ENCODE measurements at regions not wholly inside any gene's neighbourhood (a gene's known extent, or its start where the extent isn't known, plus 50 kb on each side); places are given as distances from the start of the nearest gene placed in this dataset.
A peak's percentile ranks its signal among the peaks of the same experiment; 100 is the strongest.

DNA sequence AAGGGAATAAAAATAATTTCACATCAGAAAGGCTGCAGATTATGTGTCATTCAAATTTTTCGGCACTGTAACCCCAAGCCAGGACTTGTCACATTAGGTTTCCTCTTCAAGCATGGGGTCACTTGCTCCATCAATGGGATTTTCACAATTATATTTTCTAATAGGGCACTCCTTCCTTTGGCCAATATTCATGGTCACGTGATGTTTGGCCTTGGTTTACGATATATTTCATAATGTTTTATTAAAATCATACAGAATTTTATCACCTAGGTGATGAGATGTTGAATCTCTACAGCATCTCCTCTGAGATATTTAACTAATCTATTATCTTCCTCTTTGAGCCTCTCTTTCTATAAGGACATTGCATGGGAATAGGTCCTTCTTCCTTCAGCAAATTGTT, 523.5 kb upstream of the SEMA6A start:
- Histone ChIP-seq H3K4me1 (no peaks in the 10 kb centered on the region), H3K9me3 (no peaks in the 10 kb centered on the region), H3K27me3 (no peaks in the 10 kb centered on the region), H3K4me3 (no peak overlapping the region), H3K36me3 (no peaks in the 10 kb centered on the region), H3K27ac (no peak overlapping the region)
- TF ChIP-seq, protein P1, sequence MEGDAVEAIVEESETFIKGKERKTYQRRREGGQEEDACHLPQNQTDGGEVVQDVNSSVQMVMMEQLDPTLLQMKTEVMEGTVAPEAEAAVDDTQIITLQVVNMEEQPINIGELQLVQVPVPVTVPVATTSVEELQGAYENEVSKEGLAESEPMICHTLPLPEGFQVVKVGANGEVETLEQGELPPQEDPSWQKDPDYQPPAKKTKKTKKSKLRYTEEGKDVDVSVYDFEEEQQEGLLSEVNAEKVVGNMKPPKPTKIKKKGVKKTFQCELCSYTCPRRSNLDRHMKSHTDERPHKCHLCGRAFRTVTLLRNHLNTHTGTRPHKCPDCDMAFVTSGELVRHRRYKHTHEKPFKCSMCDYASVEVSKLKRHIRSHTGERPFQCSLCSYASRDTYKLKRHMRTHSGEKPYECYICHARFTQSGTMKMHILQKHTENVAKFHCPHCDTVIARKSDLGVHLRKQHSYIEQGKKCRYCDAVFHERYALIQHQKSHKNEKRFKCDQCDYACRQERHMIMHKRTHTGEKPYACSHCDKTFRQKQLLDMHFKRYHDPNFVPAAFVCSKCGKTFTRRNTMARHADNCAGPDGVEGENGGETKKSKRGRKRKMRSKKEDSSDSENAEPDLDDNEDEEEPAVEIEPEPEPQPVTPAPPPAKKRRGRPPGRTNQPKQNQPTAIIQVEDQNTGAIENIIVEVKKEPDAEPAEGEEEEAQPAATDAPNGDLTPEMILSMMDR (IDR thresholded peaks at IDR 0.05) = no peak
- TF ChIP-seq POLR2AphosphoS5 (IDR thresholded peaks at IDR 0.05) (no peak), POLR2A (IDR thresholded peaks at IDR 0.05) (no peak), EP300 (IDR thresholded peaks at IDR 0.05) (no peak)
- no peak for ATAC-seq
- 92 to 93% methylated on average over 2 to 3 of the region's 3 CpGs for WGBS, 2 donors (ENCODE audit: low coverage in 1 of 2)

DNA sequence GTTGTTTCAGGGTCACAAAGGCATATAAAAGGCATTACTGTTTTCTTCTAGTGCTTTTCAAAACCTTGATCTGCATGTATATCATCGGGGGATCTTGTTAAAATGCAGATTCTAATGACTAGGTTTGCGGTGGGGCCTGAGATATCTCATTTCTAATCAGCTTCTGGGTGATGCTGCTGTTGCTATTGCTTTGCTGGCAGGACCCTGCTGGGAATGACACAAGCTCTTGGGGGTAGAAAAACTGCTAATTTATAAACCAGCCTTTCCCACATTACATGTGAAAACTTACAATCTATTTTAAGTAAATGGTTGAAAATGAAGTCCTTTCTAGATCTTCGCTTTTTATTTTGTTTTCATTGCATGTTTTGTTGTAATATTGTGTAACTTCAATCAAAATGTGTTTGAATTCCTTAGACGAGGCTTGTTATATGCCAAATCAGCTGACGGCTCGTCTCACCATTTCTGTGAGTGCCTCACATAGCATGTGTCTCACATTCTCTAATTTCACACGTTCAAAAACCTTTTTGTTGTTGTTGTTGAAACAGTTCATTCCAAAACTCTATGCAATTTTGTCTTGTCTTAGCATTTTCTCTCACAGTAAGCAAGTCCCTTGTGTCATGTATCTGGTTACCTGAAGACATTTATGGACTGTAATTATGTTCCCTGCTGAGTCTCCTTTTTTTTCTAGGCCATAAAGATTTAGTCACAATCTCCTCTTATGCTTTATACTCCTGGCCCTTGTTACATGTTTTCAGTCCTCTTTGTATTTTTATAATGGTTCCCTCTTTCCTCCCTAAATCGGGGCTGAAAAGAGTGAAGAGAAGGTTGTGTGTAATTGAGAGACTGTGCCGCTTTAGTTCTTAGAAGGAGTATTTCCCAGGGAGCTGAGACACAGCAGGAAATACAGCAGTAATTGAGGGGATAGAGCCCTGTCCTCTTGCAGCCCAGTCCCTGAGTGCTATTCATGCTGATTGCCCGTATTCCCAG, 521.0 kb upstream of the SEMA6A start:
- no peaks in the 10 kb centered on the region for H3K27me3 ChIP-seq
- H3K4me1 ChIP-seq = no peaks in the 10 kb centered on the region
- no peaks in the 10 kb centered on the region for H3K9me3 ChIP-seq
- TF ChIP-seq POLR2A (IDR thresholded peaks at IDR 0.05) (no peak), POLR2AphosphoS5 (IDR thresholded peaks at IDR 0.05) (no peak), EP300 (IDR thresholded peaks at IDR 0.05) (no peak)
- TF ChIP-seq, protein P1 (IDR thresholded peaks at IDR 0.05) = no peak
- no peaks in the 10 kb centered on the region for H3K36me3 ChIP-seq
- H3K4me3 ChIP-seq = no peak overlapping the region
- H3K27ac ChIP-seq = no peak overlapping the region
- 58 to 84% methylated on average over 7 to 10 of the region's 10 CpGs for WGBS, 2 donors (ENCODE audit: low coverage in 1 of 2)
- no peak for ATAC-seq

DNA sequence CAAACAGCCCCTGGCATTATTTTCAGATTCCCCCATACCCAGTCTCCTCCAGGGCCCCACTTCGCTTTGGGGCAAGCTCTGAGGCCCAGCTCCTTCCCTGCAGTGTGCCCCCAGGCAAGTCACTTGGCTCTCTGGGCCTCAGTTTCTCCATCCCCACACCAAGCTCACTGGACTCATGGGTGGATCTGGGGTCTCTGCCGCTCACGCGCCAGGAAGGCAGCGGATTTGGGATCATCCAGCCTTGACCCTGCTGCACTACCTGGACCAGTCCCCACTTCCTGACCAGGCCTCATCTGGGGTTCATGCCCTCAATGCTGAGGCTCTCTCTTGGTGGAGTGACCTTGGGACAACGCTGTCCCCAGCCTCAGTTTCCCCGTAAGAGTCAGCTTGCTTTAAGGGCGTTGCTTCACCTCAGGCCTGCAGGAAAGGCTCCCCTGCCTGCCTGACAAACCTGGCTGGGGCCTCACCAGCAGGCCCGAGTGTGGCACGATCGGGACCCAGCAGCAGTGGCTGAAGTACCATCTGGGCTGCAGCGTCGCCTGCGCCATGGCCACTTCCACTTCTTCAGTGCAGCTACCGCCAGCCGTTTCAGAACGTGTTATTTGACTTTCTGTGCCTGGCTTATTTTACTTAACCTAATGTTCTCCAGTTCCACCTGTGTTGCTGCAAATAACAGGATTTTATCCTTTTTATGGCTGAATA, 519.6 kb upstream of the SEMA6A start:
- no peaks in the 10 kb centered on the region for H3K27me3 ChIP-seq
- peak; percentile 22 for ATAC-seq
- TF ChIP-seq POLR2AphosphoS5 (IDR thresholded peaks at IDR 0.05) (no peak), EP300 (IDR thresholded peaks at IDR 0.05) (no peak), POLR2A (IDR thresholded peaks at IDR 0.05) (no peak)
- TF ChIP-seq, protein P1 (IDR thresholded peaks at IDR 0.05) = no peak
- 97 to 99% methylated on average over 7 to 14 of the region's 17 CpGs for WGBS, 2 donors (ENCODE audit: low coverage in 1 of 2)
- H3K4me1 ChIP-seq = no peaks in the 10 kb centered on the region
- H3K27ac ChIP-seq = no peak overlapping the region
- no peak overlapping the region for H3K4me3 ChIP-seq
- no peaks in the 10 kb centered on the region for H3K9me3 ChIP-seq
- H3K36me3 ChIP-seq = no peaks in the 10 kb centered on the region

DNA sequence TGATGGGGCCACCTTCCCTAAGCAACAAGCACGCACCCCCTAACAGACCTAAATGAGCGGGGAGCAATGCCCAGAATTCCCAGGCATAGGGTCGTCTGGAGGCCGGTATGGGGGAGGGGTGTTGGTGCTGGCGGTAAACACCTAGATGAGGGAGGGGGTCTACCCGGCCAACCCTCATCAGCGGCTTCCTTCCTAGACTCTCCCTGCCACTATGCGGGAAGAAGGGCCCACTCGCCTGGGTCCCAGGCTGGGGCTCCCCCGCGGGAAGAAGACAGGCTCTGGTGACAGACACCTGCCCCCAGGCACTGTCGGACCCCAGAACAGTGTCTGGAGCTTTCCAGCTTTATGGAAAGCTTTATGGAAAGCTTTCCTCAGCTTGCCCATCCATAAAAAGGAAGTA, 519.0 kb upstream of the SEMA6A start:
- no peak for ATAC-seq

DNA sequence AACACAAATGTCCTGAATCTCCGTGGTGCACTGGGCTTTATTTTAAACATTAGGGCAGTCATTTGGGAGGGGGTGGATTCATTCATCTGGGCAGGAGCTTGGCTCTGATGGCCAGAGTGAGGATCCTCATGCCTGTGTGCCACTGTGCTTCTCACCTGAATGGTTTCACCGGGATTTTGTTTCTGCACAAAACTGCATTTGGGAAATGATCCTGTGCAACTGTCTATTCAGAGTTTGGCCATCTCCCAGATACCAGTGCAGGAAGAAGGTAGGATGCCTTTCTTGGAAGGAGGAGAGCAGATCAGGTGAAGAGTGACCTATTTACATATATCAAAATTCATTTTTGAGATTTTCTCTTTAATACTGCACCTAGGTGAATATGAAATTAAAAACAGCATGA, 514.4 kb upstream of the SEMA6A start:
- TF ChIP-seq POLR2AphosphoS5 (IDR thresholded peaks at IDR 0.05) (no peak), POLR2A (IDR thresholded peaks at IDR 0.05) (no peak), EP300 (IDR thresholded peaks at IDR 0.05) (no peak)
- TF ChIP-seq, protein P1 (IDR thresholded peaks at IDR 0.05) = no peak
- no peak for ATAC-seq
- Histone ChIP-seq H3K36me3 (no peaks in the 10 kb centered on the region), H3K27me3 (no peaks in the 10 kb centered on the region), H3K4me1 (no peaks in the 10 kb centered on the region), H3K9me3 (no peaks in the 10 kb centered on the region), H3K4me3 (no peak overlapping the region), H3K27ac (no peak overlapping the region)
- WGBS, 2 donors (ENCODE audit: low coverage in 1 of 2) = 69 to 75% methylated on average over 2 of the region's 2 CpGs

More for the DNA sequence above, 519.0 kb upstream of the SEMA6A start:
- Histone ChIP-seq H3K36me3 (no peaks in the 10 kb centered on the region), H3K27ac (no peak overlapping the region), H3K27me3 (no peaks in the 10 kb centered on the region), H3K9me3 (no peaks in the 10 kb centered on the region), H3K4me3 (no peak overlapping the region), H3K4me1 (no peaks in the 10 kb centered on the region)
- WGBS, 2 donors (ENCODE audit: low coverage in 1 of 2) = 100% methylated on average over 2 of the region's 12 CpGs; no CpG with 5 or more reads in 1 of the 2 donors
- no peak for TF ChIP-seq EP300 (IDR thresholded peaks at IDR 0.05)
